ENCODE measurements at regions not wholly inside any gene's neighbourhood (a gene's known extent, or its start where the extent isn't known, plus 50 kb on each side); places are given as distances from the start of the nearest gene placed in this dataset. TPM values are rescaled to one million over a fixed set of nuclear protein-coding genes. Genes with fewer than 3 reads are reported as not detected.

Small RNAs in the stretch of these regions (small RNA-seq; reads per million reads assigned to genes)
- gene RNU6-679P, result not detected

Measured in fibroblast of villous mesenchyme (primary cell).